ENCODE measurements at regions not wholly inside any gene's neighbourhood (a gene's known extent, or its start where the extent isn't known, plus 50 kb on each side); places are given as distances from the start of the nearest gene placed in this dataset.

DNA sequence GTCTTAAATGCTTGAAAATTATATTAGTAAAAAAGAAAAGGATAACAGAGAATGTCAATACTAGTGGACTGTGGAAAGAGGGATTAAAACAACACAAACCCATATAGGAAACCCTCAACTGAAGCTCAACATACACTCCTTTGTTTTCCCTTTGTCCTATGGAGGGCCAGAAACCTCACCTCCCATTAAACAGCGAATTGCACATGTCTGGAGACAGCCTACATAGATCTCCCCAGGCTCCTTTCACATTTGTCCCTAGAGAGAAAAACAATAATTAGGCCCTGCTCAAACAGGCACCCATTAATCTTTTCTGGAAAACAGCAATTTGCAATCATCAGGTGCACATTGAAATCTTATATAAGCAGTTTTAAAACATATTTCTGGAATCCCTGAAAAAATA, 87.6 kb upstream of the SEMA3D start:
- intact Hi-C loops (cut with micrococcal nuclease) = no loop called here
- Histone ChIP-seq H3K27ac (ENCODE audit: low read depth, low read length) (no peak overlapping the region), H4K20me1 (ENCODE audit: insufficient read depth) (no peaks in the 10 kb centered on the region), H3K9ac (ENCODE audit: low read length) (no peak overlapping the region), H3K79me2 (ENCODE audit: insufficient read depth, low read length) (no peaks in the 10 kb centered on the region), H3K27me3 (ENCODE audit: insufficient read depth, low read length) (no peaks in the 10 kb centered on the region), H3K4me3 (replicated peaks in 1 of 2; ENCODE audit: low read depth in 1 of 2, low read length in 2 of 2) (no peak overlapping the region), H3K9me2 (ENCODE audit: insufficient read depth) (no peaks in the 10 kb centered on the region), H3K4me2 (ENCODE audit: low read length) (no peak overlapping the region), H2AFZ (ENCODE audit: low read depth, low read length, poor library complexity, severe bottlenecking) (no peak overlapping the region), H3K36me3 (ENCODE audit: control insufficient read depth in 1 of 2, insufficient read depth in 2 of 2, low read length in 2 of 2) (no peaks in the 10 kb centered on the region), H3K9me3 (ENCODE audit: control insufficient read depth in 1 of 2, insufficient read depth in 1 of 2, low read depth in 1 of 2, low read length in 2 of 2) (no peaks in the 10 kb centered on the region), H3K4me1 (ENCODE audit: control insufficient read depth in 1 of 2, insufficient read depth in 2 of 2, low read length in 2 of 2) (no peaks in the 10 kb centered on the region)
- ATAC-seq = no peak
- ChIA-PET POLR2A (no interaction called here), CTCF (no interaction called here), RAD21 (ENCODE audit: low non-redundant PET in 1 of 2, low total read pairs in 2 of 2, uncharacterized antibody in 2 of 2, unreplicated experiment in 2 of 2) (no interaction called here)
- DNase-seq (ENCODE audit: low read depth, low spot score) = no peak
- BruUV-seq (replicated peaks) = no TSS peak
- TF ChIP-seq TCF7L2 (IDR thresholded peaks at IDR 0.05; ENCODE audit: borderline replicate concordance, extremely low read depth, insufficient read depth, insufficient read length) (no peak), FOSL1 (IDR thresholded peaks at IDR 0.05; ENCODE audit: low read depth) (no peak), SP1 (IDR thresholded peaks at IDR 0.05; ENCODE audit: low read depth) (no peak), ZNF274 (IDR thresholded peaks at IDR 0.05; ENCODE audit: low read depth, low read length) (no peak), RAD21 (IDR thresholded peaks at IDR 0.05; ENCODE audit: low read depth) (no peak), SIN3A (IDR thresholded peaks at IDR 0.05; ENCODE audit: low read depth) (no peak), EZH2phosphoT487 (IDR thresholded peaks at IDR 0.05; ENCODE audit: borderline replicate concordance) (no peak), ELF1 (IDR thresholded peaks at IDR 0.05; ENCODE audit: borderline replicate concordance, low read depth) (no peak), EZH2 (IDR thresholded peaks at IDR 0.05) (no peak), EGR1 (IDR thresholded peaks at IDR 0.05; ENCODE audit: low read depth) (no peak), POLR2AphosphoS5 (IDR thresholded peaks at IDR 0.05; ENCODE audit: low read depth, low read length) (no peak), SRF (IDR thresholded peaks at IDR 0.05; ENCODE audit: low read depth) (no peak)
- TF ChIP-seq, protein P1, sequence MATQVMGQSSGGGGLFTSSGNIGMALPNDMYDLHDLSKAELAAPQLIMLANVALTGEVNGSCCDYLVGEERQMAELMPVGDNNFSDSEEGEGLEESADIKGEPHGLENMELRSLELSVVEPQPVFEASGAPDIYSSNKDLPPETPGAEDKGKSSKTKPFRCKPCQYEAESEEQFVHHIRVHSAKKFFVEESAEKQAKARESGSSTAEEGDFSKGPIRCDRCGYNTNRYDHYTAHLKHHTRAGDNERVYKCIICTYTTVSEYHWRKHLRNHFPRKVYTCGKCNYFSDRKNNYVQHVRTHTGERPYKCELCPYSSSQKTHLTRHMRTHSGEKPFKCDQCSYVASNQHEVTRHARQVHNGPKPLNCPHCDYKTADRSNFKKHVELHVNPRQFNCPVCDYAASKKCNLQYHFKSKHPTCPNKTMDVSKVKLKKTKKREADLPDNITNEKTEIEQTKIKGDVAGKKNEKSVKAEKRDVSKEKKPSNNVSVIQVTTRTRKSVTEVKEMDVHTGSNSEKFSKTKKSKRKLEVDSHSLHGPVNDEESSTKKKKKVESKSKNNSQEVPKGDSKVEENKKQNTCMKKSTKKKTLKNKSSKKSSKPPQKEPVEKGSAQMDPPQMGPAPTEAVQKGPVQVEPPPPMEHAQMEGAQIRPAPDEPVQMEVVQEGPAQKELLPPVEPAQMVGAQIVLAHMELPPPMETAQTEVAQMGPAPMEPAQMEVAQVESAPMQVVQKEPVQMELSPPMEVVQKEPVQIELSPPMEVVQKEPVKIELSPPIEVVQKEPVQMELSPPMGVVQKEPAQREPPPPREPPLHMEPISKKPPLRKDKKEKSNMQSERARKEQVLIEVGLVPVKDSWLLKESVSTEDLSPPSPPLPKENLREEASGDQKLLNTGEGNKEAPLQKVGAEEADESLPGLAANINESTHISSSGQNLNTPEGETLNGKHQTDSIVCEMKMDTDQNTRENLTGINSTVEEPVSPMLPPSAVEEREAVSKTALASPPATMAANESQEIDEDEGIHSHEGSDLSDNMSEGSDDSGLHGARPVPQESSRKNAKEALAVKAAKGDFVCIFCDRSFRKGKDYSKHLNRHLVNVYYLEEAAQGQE (IDR thresholded peaks at IDR 0.05; ENCODE audit: low read depth) = no peak
- TF ChIP-seq, protein P2, sequence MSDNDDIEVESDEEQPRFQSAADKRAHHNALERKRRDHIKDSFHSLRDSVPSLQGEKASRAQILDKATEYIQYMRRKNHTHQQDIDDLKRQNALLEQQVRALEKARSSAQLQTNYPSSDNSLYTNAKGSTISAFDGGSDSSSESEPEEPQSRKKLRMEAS (IDR thresholded peaks at IDR 0.05) = no peak
